Cardiac muscle cell (in vitro differentiated cells and primary cell): ENCODE measurements at regions not wholly inside any gene's neighbourhood (a gene's known extent, or its start where the extent isn't known, plus 50 kb on each side); places are given as distances from the start of the nearest gene placed in this dataset.

Experiments
- DNase-seq, 2 donors: peaks; one replicate each; pipeline versions ENCODE4 v3.0.0 to v3.0.0-alpha.2; 2010 to 2017; ENCODE audit warnings: low read depth in 1 of 2, low spot score in 1 of 2
- H3K27ac ChIP-seq: fragments of 200-600 bp; sonication (generic); 2 replicates; pipeline ENCODE4 v1.5.1; 2016
- H3K27me3 ChIP-seq: fragments of 200-600 bp; sonication (generic); 2 replicates; pipeline ENCODE4 v1.6.0; 2016; ENCODE audit warnings: control low read depth
- H3K36me3 ChIP-seq: fragments of 200-600 bp; sonication (generic); 2 replicates; pipeline ENCODE4 v1.5.1; 2016; ENCODE audit warnings: control low read depth
- H3K4me1 ChIP-seq: fragments of 200-600 bp; sonication (generic); 2 replicates; pipeline ENCODE4 v1.8.1; 2017; ENCODE audit warnings: low read depth, mild to moderate bottlenecking, mixed run types
- H3K4me3 ChIP-seq: fragments of 200-600 bp; sonication (generic); 2 replicates; pipeline ENCODE4 v1.5.1; 2016; ENCODE audit warnings: mild to moderate bottlenecking
- H3K9me3 ChIP-seq: fragments of 200-600 bp; sonication (generic); 2 replicates; pipeline ENCODE4 v1.5.1; 2017; ENCODE audit warnings: low read depth, mild to moderate bottlenecking, control low read depth
- TF ChIP-seq, protein P1 (sequence below): IDR thresholded peaks from 2 replicates; pipeline ENCODE4 v1.5.1; 2012; ENCODE audit warnings: low read depth, mild to moderate bottlenecking, low read length

- Histone ChIP-seq H3K27ac (no peak overlapping the region), H3K27me3 (no peaks in the 10 kb centered on the region)
- DNase-seq: no peak
Measured at GRCh38 chr14:101194373-101195308, 291.1 kb upstream of the RTL1 start.

DNA sequence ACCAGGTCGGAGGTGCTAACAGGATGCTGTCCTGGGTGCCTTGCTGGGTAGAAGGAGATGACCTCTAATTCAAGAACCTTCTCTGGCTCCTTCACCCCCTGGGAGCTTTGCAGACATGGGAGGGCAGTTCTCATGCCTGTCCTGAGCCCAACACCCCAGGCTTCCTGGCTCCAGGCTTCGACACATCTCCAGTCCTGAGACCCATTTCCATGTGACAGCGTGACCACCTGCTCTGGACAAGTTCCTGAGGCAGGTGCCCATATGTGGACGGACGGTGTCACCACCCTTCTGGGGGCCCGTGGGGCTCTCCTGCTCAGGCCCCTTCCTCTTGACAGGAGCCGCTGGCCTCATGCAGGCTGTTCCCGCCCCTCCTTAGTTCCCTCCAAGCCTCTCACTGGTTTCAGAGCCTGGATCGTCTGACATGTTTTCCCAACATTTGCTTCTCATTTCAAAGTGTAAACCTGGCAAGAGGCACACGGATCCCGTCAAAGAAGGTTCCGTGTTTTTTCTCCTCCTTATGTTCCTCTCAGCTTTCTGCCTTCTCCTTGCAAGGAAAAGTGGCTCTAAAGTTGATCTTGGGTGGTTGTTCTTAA lies 291.9 kb upstream of the RTL1 start:
- Histone ChIP-seq H3K9me3 (no peaks in the 10 kb centered on the region), H3K36me3 (no peaks in the 10 kb centered on the region), H3K4me3 (no peak overlapping the region), H3K4me1 (no peaks in the 10 kb centered on the region), H3K27me3 (no peaks in the 10 kb centered on the region), H3K27ac (no peak overlapping the region)
- TF ChIP-seq, protein P1, sequence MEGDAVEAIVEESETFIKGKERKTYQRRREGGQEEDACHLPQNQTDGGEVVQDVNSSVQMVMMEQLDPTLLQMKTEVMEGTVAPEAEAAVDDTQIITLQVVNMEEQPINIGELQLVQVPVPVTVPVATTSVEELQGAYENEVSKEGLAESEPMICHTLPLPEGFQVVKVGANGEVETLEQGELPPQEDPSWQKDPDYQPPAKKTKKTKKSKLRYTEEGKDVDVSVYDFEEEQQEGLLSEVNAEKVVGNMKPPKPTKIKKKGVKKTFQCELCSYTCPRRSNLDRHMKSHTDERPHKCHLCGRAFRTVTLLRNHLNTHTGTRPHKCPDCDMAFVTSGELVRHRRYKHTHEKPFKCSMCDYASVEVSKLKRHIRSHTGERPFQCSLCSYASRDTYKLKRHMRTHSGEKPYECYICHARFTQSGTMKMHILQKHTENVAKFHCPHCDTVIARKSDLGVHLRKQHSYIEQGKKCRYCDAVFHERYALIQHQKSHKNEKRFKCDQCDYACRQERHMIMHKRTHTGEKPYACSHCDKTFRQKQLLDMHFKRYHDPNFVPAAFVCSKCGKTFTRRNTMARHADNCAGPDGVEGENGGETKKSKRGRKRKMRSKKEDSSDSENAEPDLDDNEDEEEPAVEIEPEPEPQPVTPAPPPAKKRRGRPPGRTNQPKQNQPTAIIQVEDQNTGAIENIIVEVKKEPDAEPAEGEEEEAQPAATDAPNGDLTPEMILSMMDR: no peak
- no peak for DNase-seq

More at GRCh38 chr14:101194373-101195308, 291.1 kb upstream of the RTL1 start:
- TF ChIP-seq, protein P1: no peak
- Histone ChIP-seq H3K36me3 (no peaks in the 10 kb centered on the region), H3K4me1 (no peaks in the 10 kb centered on the region), H3K9me3 (no peaks in the 10 kb centered on the region), H3K4me3 (no peak overlapping the region)

DNA sequence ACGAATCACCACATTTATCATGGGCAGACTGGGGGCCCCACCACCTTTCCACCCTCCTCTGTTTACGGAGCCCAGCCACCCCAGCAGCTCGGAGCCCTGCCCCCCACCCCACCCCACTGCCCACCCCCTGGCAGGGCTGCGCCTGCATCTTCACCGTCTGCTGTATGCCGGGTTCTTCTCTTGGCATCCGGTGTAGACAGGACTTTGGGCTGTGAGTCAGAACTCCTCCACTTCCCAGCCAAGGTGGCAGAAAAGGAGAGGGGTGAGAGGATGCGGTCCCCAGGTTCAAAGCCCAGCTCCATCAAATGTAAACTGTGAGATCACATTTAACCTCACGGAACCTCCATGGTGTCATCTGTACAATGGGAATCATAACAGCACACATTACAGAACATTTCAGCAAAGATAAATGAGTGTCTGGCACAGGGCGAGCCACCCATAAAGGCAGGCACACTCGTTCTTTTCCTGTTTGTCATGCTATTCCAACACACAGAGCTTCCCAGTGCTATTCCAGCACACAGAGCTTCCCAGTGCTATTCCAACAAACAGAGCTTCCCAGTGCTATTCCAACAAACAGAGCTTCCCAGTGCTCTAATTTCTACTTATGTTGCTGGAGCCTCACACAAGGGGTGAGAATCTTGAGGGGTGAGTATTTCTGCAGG lies 292.7 kb upstream of the RTL1 start:
- Histone ChIP-seq H3K4me1 (no peaks in the 10 kb centered on the region), H3K27me3 (no peaks in the 10 kb centered on the region), H3K27ac (no peak overlapping the region), H3K36me3 (no peaks in the 10 kb centered on the region), H3K4me3 (no peak overlapping the region), H3K9me3 (no peaks in the 10 kb centered on the region)
- DNase-seq: no peak
- TF ChIP-seq, protein P1: no peak

- Histone ChIP-seq H3K4me1 (no peaks in the 10 kb centered on the region), H3K4me3 (no peak overlapping the region), H3K36me3 (no peaks in the 10 kb centered on the region), H3K27ac (no peak overlapping the region), H3K9me3 (no peaks in the 10 kb centered on the region), H3K27me3 (no peaks in the 10 kb centered on the region)
- TF ChIP-seq, protein P1: no peak
- DNase-seq: no peak
Measured at GRCh38 chr14:101196795-101197590, 293.5 kb upstream of the RTL1 start.
